Neural crest cell (in vitro differentiated cells): ENCODE measurements at regions not wholly inside any gene's neighbourhood (a gene's known extent, or its start where the extent isn't known, plus 50 kb on each side); places are given as distances from the start of the nearest gene placed in this dataset.

ENCODE experiments used
- DNase-seq: peaks from one replicate; pipeline ENCODE4 v3.0.0; 2021; ENCODE audit warnings: low read depth, mixed read lengths, low spot score
- H3K27ac Mint-ChIP-seq: one replicate; pipeline ENCODE4 v1.8.0; 2021; ENCODE audit warnings: mild to moderate bottlenecking, mixed read lengths; ENCODE audit not compliant: unreplicated experiment
- H3K27me3 Mint-ChIP-seq: 2 replicates; pipeline ENCODE4 v1.8.0; 2021; ENCODE audit warnings: low read depth, mild to moderate bottlenecking, mixed read lengths
- H3K36me3 Mint-ChIP-seq: 2 replicates; pipeline ENCODE4 v1.8.0; 2021; ENCODE audit warnings: low read depth, mild to moderate bottlenecking, mixed read lengths
- H3K4me1 Mint-ChIP-seq: 2 replicates; pipeline ENCODE4 v1.8.0; 2021; ENCODE audit warnings: mixed read lengths
- H3K4me3 Mint-ChIP-seq: one replicate; pipeline ENCODE4 v1.8.0; 2021; ENCODE audit warnings: mild to moderate bottlenecking, mixed read lengths
- H3K9me3 Mint-ChIP-seq: 2 replicates; pipeline ENCODE4 v1.8.0; 2021; ENCODE audit warnings: mixed read lengths
- TF ChIP-seq, protein P1 (sequence below): fragments of 200-600 bp; sonication (generic); conservative IDR thresholded peaks from 2 replicates; pipeline ENCODE4 v1.5.0; 2021; ENCODE audit warnings: antibody characterized with exemption, mild to moderate bottlenecking

DNA sequence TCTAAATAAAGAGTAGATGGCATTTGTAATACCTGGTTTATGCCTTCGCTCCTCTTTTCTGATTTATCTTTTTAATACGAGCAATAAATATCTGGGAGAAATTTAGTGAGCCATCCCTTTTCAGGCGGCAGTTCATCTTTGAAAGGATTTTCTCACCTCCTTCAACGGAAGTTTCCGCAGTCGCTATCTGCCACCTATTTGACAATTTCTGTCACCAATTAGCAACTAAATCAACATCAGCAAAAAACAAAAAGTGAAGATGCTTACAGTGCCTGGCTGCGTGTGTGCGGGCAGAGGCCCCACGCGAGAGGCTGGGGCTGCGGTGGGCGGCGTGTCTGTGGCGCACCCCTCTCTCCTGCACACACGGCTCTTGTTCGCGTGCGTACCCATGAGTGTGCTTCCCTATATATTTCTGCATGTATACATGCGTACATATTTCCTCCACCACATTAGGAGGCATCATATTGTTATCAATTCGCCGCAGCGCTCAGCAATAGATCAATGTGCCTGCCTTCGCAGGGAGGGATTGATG is 117.3 kb upstream of the BARHL2 start:
- TF ChIP-seq, protein P1, sequence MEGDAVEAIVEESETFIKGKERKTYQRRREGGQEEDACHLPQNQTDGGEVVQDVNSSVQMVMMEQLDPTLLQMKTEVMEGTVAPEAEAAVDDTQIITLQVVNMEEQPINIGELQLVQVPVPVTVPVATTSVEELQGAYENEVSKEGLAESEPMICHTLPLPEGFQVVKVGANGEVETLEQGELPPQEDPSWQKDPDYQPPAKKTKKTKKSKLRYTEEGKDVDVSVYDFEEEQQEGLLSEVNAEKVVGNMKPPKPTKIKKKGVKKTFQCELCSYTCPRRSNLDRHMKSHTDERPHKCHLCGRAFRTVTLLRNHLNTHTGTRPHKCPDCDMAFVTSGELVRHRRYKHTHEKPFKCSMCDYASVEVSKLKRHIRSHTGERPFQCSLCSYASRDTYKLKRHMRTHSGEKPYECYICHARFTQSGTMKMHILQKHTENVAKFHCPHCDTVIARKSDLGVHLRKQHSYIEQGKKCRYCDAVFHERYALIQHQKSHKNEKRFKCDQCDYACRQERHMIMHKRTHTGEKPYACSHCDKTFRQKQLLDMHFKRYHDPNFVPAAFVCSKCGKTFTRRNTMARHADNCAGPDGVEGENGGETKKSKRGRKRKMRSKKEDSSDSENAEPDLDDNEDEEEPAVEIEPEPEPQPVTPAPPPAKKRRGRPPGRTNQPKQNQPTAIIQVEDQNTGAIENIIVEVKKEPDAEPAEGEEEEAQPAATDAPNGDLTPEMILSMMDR: no peak
- DNase-seq: no peak
- H3K36me3 Mint-ChIP-seq: peaks cover 4% of the 10 kb centered on the region
- no peaks in the 10 kb centered on the region for H3K9me3 Mint-ChIP-seq
- H3K4me1 Mint-ChIP-seq: peaks cover 28% of the 10 kb centered on the region
- H3K4me3 Mint-ChIP-seq: no peak overlapping the region
- H3K27me3 Mint-ChIP-seq: peaks cover 81% of the 10 kb centered on the region
- H3K27ac Mint-ChIP-seq: no peak overlapping the region

DNA sequence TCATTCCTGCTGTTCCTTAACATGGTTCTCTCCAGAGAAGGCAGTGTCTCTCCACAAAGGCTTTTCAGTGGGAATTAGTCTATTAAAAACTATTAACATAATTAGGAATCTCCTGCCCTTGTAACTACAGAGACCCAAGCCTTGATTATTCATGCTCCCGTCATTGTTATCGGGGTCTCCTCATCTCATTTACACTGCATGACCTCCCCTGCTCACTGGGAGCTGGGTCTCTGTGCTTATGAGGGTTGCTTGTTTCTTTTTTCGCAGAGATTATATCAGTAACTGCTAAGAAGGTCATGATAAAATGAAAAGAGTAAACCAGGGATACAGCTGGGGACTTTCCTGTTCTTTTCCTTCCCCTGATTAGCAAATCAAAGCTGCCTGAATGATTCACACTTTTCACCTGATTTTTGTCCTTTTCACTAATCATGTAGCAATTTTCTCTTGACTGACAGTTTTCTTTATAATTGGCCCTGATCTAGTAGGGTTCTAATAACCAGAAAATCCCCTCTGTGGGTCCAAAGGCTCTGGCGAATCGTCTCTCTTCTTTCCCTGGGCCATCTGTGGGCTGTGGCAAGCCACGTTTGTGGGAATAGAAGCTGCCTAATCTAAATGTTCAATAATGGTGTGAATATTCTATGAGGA is 116.5 kb upstream of the BARHL2 start:
- TF ChIP-seq, protein P1: no peak
- Mint-ChIP-seq H3K4me3 (no peak overlapping the region), H3K36me3 (peaks cover 4% of the 10 kb centered on the region), H3K4me1 (peaks cover 28% of the 10 kb centered on the region), H3K9me3 (no peaks in the 10 kb centered on the region), H3K27ac (no peak overlapping the region), H3K27me3 (peaks cover 74% of the 10 kb centered on the region)
- no peak for DNase-seq

DNA sequence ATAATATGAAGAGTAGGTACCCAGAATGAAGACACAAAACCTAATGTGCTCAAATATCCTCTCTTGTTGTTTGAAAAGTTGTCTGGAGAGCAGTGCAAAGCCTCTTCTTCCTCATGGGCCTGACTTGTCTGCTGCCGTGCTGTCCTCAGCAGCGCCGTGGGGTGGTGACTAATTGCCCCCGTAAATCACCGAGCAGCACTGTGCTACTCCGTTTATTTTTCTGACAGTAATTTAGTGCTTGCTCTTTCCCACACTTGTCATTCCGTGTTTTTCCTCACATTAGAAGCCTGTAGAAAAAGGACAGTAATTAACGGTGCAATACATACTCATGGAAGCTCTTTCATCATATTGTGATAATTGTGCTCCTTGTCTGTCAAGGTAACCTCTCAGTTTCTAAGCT is 114.8 kb upstream of the BARHL2 start:
- no peak overlapping the region for H3K27ac Mint-ChIP-seq
- H3K27me3 Mint-ChIP-seq: peaks cover 69% of the 10 kb centered on the region
- DNase-seq: no peak
- TF ChIP-seq, protein P1: no peak
- peaks cover 28% of the 10 kb centered on the region for H3K4me1 Mint-ChIP-seq
- no peak overlapping the region for H3K4me3 Mint-ChIP-seq
- no peaks in the 10 kb centered on the region for H3K9me3 Mint-ChIP-seq
- peaks cover 4% of the 10 kb centered on the region for H3K36me3 Mint-ChIP-seq

DNA sequence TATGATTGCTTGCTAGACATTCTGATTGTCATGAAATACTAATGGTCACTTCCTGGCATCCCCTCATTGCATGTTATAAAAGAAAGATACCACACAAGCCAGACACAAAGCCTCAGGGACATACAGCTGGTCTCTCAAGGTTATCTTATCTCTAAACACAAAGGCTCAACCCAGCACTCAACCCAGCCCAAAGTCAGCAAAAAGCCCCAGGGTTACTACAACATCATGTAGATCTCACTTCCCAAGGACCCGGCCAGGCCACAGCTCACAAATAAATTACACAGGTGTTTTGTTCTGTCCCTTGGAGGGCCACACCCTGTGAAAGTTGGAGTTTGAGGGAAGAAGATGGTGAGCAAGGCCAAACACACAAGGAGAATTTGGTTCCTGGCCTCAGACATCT is 109.7 kb upstream of the BARHL2 start:
- no peak overlapping the region for H3K4me3 Mint-ChIP-seq
- H3K4me1 Mint-ChIP-seq: peaks cover under 1% of the 10 kb centered on the region
- TF ChIP-seq, protein P1: no peak
- H3K27me3 Mint-ChIP-seq: peaks cover 31% of the 10 kb centered on the region
- H3K36me3 Mint-ChIP-seq: no peaks in the 10 kb centered on the region
- H3K9me3 Mint-ChIP-seq: no peaks in the 10 kb centered on the region
- no peak for DNase-seq
- H3K27ac Mint-ChIP-seq: no peak overlapping the region

DNA sequence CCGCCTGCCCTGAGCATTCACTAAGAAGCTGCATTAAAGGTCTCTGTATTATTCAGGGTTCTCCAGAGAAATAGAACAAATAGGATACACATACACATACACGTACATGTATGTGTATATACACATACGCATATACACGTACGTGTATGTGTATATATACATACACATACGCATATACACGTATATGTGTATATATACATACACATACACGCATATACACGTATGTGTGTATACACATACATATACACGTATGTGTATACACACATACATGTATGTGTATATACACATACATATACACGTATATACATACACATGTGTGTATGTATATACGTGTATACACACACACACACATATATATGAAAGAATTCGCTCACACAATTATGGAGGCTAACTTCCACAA is 108.9 kb upstream of the BARHL2 start:
- H3K4me3 Mint-ChIP-seq: no peak overlapping the region
- DNase-seq: no peak
- TF ChIP-seq, protein P1: no peak
- H3K36me3 Mint-ChIP-seq: no peaks in the 10 kb centered on the region
- no peaks in the 10 kb centered on the region for H3K4me1 Mint-ChIP-seq
- no peak overlapping the region for H3K27ac Mint-ChIP-seq
- peaks cover 24% of the 10 kb centered on the region for H3K27me3 Mint-ChIP-seq
- no peaks in the 10 kb centered on the region for H3K9me3 Mint-ChIP-seq
